PFSK-1 (cell line): ENCODE measurements at regions not wholly inside any gene's neighbourhood (a gene's known extent, or its start where the extent isn't known, plus 50 kb on each side); places are given as distances from the start of the nearest gene placed in this dataset.

Source experiments
- REST ChIP-seq, 2 experiments: IDR thresholded peaks; 2 replicates each; pipeline versions ENCODE4 v1.6.1 to v1.8.0; 2011 to 2012; ENCODE audit warnings: low read depth in 2 of 2, low read length in 2 of 2, control low read depth in 1 of 2, inconsistent platforms in 1 of 2, mild to moderate bottlenecking in 1 of 2, moderate library complexity in 1 of 2; ENCODE audit not compliant: insufficient read depth in 1 of 2
- SIN3A ChIP-seq: IDR thresholded peaks from 2 replicates; pipeline ENCODE4 v1.6.1; 2012; ENCODE audit warnings: mild to moderate bottlenecking, low read length, moderate library complexity, borderline replicate concordance; ENCODE audit not compliant: insufficient read depth

GRCh38 chr3:152095472-152095871 lies 173.3 kb upstream of the MBNL1 start:
- TF ChIP-seq REST (IDR thresholded peaks at IDR 0.05; ENCODE audit: insufficient read depth in 1 of 2, low read depth in 2 of 2, low read length in 2 of 2) (no peak), SIN3A (no peak)
